ENCODE measurements at regions not wholly inside any gene's neighbourhood (a gene's known extent, or its start where the extent isn't known, plus 50 kb on each side); places are given as distances from the start of the nearest gene placed in this dataset.

GRCh38 chr22:48242461-48242864, 1480.0 kb downstream of the TBC1D22A start:
- Histone ChIP-seq H3K27ac (no peak overlapping the region), H3K4me3 (no peak overlapping the region), H3K9me2 (ENCODE audit: insufficient read depth) (no peaks in the 10 kb centered on the region), H3K36me3 (ENCODE audit: low read depth) (no peaks in the 10 kb centered on the region), H3K9ac (no peak overlapping the region), H2AFZ (no peak overlapping the region), H3F3A (ENCODE audit: insufficient read depth) (no peaks in the 10 kb centered on the region), H3K79me2 (ENCODE audit: insufficient read depth) (no peaks in the 10 kb centered on the region), H3K27me3 (replicated peaks; ENCODE audit: insufficient read depth) (no peaks in the 10 kb centered on the region), H4K20me1 (ENCODE audit: insufficient read depth) (no peaks in the 10 kb centered on the region), H3K4me2 (ENCODE audit: unreplicated experiment) (no peak overlapping the region), H3K4me1 (ENCODE audit: insufficient read depth) (no peaks in the 10 kb centered on the region), H3K9me3 (ENCODE audit: low read depth) (no peaks in the 10 kb centered on the region)
- DNase-seq, result no peak
- WGBS, 2 experiments (ENCODE audit: low coverage in 1 of 2, low lambda C conversion rate in 2 of 2, missing lambda C conversion rate in 2 of 2), result 51 to 53% methylated on average over 7 of the region's 7 CpGs
- no peak for TF ChIP-seq EZH2 (IDR thresholded peaks at IDR 0.05; ENCODE audit: insufficient read depth, poor library complexity, severe bottlenecking)
- no peak for TF ChIP-seq EZH2phosphoT487 (IDR thresholded peaks at IDR 0.05; ENCODE audit: insufficient read depth, low read depth)
- in situ Hi-C loops (cut with MboI), result no loop called here

- no peaks in the 10 kb centered on the region for H3K79me2 ChIP-seq (ENCODE audit: insufficient read depth)
- H3K9me2 ChIP-seq (ENCODE audit: insufficient read depth), result no peaks in the 10 kb centered on the region
- no peaks in the 10 kb centered on the region for H3K27me3 ChIP-seq (replicated peaks; ENCODE audit: insufficient read depth)
- H3K4me2 ChIP-seq (ENCODE audit: unreplicated experiment), result no peak overlapping the region
- no peaks in the 10 kb centered on the region for H3K9me3 ChIP-seq (ENCODE audit: low read depth)
- H3F3A ChIP-seq (ENCODE audit: insufficient read depth), result no peaks in the 10 kb centered on the region
- 50 to 59% methylated on average over 16 of the region's 16 CpGs for WGBS, 2 experiments (ENCODE audit: low coverage in 1 of 2, low lambda C conversion rate in 2 of 2, missing lambda C conversion rate in 2 of 2)
- H3K9ac ChIP-seq, result no peak overlapping the region
- no peaks in the 10 kb centered on the region for H4K20me1 ChIP-seq (ENCODE audit: insufficient read depth)
- no peak overlapping the region for H2AFZ ChIP-seq
- H3K36me3 ChIP-seq (ENCODE audit: low read depth), result no peaks in the 10 kb centered on the region
- in situ Hi-C loops (cut with MboI), result no loop called here
- no peak for TF ChIP-seq EZH2phosphoT487 (IDR thresholded peaks at IDR 0.05; ENCODE audit: insufficient read depth, low read depth)
- H3K4me1 ChIP-seq (ENCODE audit: insufficient read depth), result no peaks in the 10 kb centered on the region
- no peak for DNase-seq
- no peak overlapping the region for H3K27ac ChIP-seq
- no peak overlapping the region for H3K4me3 ChIP-seq
Observed at GRCh38 chr22:48241658-48242057, 1479.2 kb downstream of the TBC1D22A start.

DNA sequence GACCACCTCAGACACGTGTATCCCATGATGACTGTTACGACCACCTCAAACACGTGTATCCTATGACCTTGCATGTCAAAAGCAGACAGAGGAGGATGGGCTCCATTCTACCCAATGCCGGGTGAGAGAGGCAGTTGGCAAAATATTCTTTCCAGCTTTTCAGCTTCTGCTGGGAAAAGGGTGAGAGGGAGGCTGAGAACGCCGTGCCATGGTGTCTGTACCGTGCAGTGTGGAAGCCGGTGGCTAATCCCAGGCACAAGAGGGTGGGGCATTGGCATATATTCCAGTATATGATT, 1478.4 kb downstream of the TBC1D22A start:
- Histone ChIP-seq H2AFZ (no peak overlapping the region), H3K36me3 (ENCODE audit: low read depth) (no peaks in the 10 kb centered on the region), H3K9me2 (ENCODE audit: insufficient read depth) (no peaks in the 10 kb centered on the region), H3K4me1 (ENCODE audit: insufficient read depth) (no peaks in the 10 kb centered on the region), H4K20me1 (ENCODE audit: insufficient read depth) (no peaks in the 10 kb centered on the region), H3K79me2 (ENCODE audit: insufficient read depth) (no peaks in the 10 kb centered on the region), H3K4me3 (no peak overlapping the region), H3F3A (ENCODE audit: insufficient read depth) (no peaks in the 10 kb centered on the region), H3K9ac (no peak overlapping the region), H3K4me2 (ENCODE audit: unreplicated experiment) (no peak overlapping the region), H3K9me3 (ENCODE audit: low read depth) (no peaks in the 10 kb centered on the region), H3K27me3 (replicated peaks; ENCODE audit: insufficient read depth) (no peaks in the 10 kb centered on the region), H3K27ac (no peak overlapping the region)
- DNase-seq, result no peak
- 53 to 57% methylated on average over 8 of the region's 8 CpGs for WGBS, 2 experiments (ENCODE audit: low coverage in 1 of 2, low lambda C conversion rate in 2 of 2, missing lambda C conversion rate in 2 of 2)
- in situ Hi-C loops (cut with MboI), result no loop called here
- TF ChIP-seq EZH2phosphoT487 (IDR thresholded peaks at IDR 0.05; ENCODE audit: insufficient read depth, low read depth), result no peak
- no peak for TF ChIP-seq EZH2 (IDR thresholded peaks at IDR 0.05; ENCODE audit: insufficient read depth, poor library complexity, severe bottlenecking)

DNA sequence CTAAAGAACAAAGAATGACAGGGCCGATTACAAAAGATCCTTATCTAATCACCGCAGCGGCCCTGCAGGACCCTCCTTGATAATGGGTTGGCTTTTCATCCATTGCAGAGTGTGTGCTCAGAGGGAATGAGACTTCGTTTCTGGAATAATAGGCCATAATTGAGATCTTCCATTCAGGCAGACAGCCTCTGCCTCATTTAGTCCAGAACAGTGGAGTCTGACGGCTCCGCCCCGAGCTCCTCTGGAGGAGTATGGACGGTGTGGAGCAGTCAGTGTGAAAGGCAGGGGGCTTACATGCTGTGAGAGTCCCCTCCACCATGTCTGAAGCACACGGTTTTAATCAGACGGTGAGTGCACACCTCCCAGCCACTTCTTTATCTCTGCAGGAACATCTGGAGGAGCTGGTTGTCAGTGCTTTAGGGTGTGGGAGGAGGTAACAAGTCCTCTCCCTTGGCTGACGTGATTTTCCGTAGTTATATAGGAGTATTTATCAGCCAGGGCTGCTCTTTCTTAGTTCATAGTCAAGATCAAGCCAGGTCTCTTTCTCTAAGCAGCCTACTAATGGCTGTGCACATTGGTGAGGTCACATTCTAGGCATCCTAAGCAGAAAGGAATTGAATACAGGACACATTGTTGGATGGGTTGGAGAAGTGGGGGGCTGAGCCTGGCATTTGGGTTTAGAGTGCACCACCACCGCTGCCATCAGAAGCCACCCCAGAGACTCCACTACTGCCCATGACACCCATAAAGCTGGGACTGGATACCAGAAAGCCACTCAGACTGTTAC, 1477.9 kb downstream of the TBC1D22A start:
- Histone ChIP-seq H2AFZ (no peak overlapping the region), H3K36me3 (ENCODE audit: low read depth) (no peaks in the 10 kb centered on the region), H3K4me3 (no peak overlapping the region), H4K20me1 (ENCODE audit: insufficient read depth) (no peaks in the 10 kb centered on the region), H3K9me3 (ENCODE audit: low read depth) (no peaks in the 10 kb centered on the region), H3K4me1 (ENCODE audit: insufficient read depth) (no peaks in the 10 kb centered on the region), H3K79me2 (ENCODE audit: insufficient read depth) (no peaks in the 10 kb centered on the region), H3K27ac (no peak overlapping the region), H3K9me2 (ENCODE audit: insufficient read depth) (no peaks in the 10 kb centered on the region), H3K27me3 (replicated peaks; ENCODE audit: insufficient read depth) (no peaks in the 10 kb centered on the region), H3K9ac (no peak overlapping the region), H3K4me2 (ENCODE audit: unreplicated experiment) (no peak overlapping the region), H3F3A (ENCODE audit: insufficient read depth) (no peaks in the 10 kb centered on the region)
- in situ Hi-C loops (cut with MboI), result no loop called here
- DNase-seq, result no peak
- TF ChIP-seq EZH2 (IDR thresholded peaks at IDR 0.05; ENCODE audit: insufficient read depth, poor library complexity, severe bottlenecking) (no peak), EZH2phosphoT487 (IDR thresholded peaks at IDR 0.05; ENCODE audit: insufficient read depth, low read depth) (no peak)
- 38 to 41% methylated on average over 13 of the region's 13 CpGs for WGBS, 2 experiments (ENCODE audit: low coverage in 1 of 2, low lambda C conversion rate in 2 of 2, missing lambda C conversion rate in 2 of 2)
